GM21723 (cell line): ENCODE measurements at regions not wholly inside any gene's neighbourhood (a gene's known extent, or its start where the extent isn't known, plus 50 kb on each side); places are given as distances from the start of the nearest gene placed in this dataset.

ENCODE experiments used
- ATAC-seq: cut with Tn5 transposase; IDR thresholded peaks from one replicate; pipeline ENCODE4 v1.9.1; 2021; ENCODE audit warnings: mild to moderate bottlenecking, moderate library complexity; ENCODE audit not compliant: unreplicated experiment

DNA sequence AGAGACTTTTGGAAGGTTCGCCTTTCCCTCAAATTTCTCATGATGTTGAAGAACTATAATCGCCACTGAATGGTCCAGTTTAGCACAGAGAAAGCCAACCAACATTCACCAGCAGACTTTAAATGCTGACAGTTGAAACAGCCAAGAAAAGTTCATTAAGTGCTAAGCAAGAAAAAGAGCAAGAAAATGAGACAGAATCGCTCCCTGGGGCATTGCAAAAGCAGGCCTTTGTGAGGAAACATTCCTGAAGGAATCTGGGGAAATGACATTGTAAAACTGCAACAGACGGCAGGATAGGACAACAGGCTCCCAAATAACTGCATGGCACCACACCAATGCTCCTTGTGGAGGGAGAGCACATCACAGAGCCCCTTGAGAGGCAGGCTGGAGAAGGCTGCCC lies 269.3 kb upstream of the ID2 start:
- ATAC-seq, result no peak

DNA sequence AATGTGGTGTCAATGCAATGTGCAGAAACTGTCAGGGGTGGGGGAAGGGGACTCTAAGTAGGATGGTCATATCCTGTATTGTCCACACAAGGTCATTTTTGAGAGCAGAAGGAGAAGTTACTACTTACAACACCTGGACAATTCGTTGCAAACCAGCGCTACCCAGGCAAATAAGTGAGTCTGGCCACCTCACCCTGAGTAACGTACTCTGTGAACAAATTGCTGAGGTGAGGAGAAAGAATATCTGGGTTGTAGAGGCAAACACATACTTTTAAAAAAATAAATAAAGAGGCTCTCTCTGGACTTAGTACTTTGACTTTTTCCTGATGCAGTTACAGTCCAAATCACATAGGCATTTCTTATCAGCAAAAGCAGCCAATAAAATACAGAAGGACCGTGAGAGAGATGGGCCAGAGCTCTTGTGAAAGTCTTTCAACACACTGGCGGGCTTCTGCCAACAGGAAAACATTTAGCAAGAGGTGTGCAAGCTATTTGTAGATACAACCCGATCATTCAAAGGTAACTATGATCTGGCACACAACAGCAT lies 268.2 kb upstream of the ID2 start:
- no peak for ATAC-seq

DNA sequence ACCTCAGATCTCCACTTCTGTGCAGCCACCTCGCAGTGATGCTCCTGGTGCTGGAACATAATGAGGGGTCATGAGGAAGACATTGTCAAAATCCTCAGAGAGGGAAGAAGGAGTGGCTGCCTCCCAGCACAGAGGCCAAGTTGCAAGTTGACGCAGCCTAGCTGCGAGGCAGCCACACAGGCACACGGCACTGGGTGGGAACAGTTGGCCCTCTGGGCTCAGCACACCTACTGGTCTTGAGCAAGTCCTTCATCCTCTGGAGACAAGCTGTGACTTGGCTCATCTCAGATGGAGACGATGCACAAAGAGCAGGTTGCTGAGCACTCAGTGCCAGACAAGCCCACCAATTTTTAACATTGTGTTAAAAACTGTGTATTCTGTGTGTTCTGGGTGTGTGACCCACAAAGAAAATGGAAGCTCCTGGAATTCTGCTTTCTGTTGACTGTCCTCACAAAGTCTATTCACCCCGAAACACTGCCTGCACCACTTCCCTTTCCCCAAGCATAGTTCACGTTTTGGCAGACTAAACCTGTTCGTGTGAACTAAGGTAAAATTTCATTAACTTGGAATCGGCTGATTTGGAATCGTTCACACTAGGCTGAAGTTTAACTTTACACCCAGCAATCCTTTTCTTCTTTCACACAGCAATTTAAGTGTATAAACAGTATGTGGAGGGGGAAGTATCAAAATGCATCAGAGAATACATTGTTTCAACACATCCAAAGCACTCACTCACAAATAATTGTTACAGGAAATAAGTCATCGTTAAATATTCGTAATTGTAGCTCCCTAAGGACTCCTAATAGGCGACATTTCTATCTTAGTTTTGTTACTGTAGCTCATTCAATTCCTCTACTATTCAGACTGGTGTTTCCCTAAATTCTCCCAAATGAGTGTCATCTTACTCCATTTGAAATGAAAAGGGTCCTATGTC lies 266.6 kb upstream of the ID2 start:
- ATAC-seq, result no peak

DNA sequence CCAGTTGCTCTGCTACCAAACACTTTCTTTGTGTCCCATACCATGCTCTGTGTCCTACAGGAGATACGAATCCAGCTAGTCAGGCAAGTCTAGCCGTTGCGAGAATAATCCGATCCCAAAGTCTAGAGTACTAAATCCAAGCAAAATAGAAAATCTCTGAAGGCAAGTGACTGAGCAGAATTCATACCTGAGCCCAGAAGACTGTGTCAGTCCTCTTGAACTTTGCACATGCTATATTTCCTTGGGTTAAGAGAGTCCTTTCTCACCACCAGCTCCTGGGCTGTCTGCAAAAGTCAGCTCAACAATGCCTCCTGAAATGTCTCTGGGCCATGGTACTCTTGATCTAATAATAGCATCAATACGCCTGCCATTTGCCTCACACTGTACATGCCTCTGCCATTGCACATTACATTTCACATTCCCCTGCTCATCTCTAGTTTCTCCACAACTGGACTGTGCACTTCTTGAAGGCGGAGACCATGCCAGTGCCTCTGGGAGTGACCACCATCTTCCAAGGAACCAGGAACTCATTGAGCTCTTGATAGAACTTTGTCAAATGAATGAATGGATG lies 265.8 kb upstream of the ID2 start:
- ATAC-seq, result no peak

DNA sequence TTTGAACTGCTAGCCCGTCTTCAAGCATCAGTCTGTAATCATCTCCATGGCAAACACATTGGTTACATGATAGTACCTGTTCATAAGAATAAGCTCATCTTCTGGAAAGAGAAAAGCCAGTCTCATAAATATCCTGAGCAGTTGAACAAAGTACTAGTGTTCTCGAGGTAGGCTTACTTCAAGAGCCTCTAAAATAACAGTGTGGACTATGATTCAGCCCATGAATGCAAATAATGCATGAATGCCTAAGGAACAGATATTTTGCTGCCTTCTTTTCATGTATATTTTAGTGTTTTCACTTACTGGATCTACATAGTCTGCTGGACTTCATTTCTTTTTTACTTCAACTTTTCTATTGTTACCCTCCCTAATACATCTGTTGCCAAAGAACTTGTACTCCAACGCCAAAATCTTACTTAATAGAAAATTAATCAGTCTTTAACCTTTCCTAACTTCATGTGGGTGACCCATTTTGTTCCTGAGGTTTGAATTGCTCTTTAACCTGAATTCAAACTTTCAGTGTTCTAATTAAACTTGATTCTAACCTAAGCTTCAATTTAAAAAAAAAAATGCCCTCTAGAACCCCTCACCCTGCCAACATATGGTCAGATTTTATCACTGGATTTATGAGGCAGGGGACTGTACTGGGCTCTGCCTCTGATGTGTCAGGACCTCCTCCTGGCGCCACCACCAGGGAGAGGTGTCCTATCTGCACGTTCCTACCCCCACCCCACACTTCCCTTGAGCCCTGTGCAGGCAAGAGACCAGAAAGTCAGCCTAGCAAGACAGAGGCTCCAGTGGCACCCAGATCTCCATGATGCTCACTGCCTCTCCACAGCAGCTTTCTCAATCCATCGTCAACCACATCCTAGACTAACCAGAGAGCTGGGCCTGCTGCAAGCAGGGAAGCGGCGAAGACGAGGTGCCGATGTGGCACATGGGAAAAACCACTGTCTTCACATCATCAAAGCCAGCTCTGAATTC lies 264.7 kb upstream of the ID2 start:
- no peak for ATAC-seq

DNA sequence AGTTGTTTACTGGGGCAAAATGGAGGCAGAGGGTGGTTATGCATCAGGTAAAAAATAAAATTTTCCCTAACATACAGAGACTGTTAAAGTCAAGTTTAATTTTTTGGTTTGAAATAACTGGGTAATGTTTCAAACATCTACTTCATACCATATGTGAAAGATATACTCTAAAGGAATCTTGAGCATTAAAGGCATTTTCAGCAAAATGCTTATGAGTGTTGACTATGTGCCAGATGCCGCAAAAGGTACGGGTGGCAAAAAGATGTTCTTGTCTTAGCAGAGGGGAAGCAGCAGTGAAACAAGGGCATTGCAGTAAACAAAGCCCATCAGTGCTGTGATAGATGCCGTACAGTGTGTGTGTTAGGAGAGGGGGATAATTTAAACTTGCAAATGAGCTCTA lies 263.1 kb upstream of the ID2 start:
- no peak for ATAC-seq

DNA sequence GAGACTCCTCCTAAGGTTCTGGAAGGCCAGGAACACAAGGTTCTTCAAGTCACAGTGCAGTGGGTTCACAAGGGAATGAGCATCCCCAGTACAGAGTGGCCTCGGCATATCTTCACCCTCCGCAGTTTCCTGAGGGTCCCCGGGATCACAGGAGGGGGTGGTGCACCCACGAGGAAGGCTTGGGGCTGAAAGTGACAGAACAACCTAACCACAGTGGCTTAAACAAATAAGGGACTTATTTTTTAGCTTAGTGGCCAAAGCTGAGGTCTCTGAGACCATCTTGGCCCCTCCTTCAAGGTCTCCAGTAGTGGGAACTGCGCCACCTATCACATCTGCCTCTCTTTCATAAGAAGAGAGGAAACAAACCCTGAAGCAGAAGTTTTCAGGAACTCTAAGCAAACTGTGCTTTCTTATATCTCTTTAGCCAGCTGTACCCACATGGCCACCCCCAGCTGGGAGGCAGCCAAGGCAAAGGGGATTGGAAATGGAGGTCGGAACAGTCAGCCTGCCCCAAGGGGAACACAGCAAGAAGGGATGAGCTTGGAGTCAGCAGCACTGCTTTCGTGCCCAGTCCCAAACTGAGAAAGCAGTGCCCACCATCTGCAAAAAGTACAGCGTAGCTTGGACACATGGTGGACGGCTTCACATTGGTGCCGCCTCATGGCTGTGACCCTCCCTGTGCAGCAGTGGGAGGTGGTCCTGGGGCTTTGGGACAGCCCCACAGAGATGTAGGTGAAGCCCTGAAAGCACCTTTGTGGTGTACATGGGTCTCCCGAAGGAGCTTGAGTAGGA lies 260.0 kb upstream of the ID2 start:
- ATAC-seq, result peak; percentile 90

DNA sequence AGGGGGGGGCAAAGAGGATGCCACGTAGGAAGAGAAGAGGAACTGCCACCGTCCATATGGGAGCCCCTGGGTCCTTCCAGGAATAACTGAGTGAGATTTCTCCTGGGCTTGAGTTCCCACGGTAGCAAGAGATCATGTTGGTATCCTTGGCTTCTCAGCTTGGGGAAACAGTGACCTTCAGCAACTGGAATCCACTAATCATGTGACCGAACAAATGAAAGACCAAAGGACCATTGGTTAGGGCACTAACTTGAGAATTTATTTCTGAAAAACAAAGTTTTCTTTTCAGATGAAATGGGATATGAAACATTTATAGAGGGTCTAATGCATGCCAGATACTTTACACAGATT lies 259.4 kb upstream of the ID2 start:
- ATAC-seq, result no peak

DNA sequence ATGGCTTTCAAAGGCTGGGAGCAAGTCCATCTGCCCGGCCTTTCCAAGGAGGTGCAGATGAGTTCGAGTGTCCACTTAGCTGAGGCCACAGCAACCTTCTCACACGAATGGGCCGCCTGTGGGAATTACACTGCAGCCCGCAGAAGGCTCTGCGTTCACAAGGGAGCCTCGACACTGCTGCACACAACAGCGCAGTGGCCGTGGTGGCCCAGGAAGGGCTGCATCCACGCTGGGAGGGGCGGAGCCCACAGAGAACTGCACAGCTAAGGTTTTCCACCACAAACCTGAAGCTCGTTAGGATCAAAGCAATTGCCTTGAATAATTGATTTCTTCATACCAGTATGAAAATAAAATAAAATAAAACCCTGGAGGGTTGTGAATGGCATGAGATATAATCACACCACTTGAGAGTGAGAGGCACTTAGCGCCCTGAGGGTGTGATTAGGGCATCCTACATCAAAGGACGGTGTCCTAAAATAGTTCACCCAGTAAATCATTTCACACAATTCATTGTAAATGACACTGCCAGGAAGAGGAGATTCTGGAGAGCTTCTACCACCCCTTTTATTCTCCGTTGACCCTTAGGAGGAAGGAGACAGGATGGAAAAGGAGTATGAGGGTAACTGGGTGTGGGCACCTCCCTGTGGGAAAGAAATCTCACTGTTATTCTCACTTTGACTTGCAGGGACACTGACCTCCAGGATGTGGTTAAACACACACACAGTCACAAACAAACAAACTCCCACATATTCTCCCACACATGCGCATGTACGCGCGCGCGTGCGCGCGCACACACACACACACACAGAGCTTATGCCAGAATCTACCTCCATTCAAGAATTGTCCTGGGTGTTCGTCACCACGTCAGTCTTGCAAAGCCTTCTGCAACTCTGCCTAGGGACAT lies 256.6 kb upstream of the ID2 start:
- no peak for ATAC-seq

DNA sequence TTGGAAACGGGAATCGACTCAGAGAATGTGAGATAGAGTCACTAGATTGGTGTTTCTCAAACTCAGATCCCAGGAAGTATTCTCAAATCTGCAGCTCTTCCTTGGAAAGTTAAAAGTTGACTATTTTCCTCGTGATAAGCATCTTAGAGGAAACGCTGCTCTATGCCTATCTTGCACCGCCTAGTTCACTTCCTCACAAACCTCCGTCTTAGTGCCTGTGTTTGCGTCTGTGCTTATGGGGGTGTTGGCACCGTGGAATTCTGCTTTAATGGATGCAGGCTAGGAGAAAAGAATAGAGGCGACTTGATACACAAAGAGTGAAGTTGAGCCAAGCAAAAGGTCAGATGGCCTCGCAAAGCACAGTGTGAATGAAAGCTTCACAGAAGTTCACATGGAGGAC lies 255.3 kb upstream of the ID2 start:
- ATAC-seq, result no peak

DNA sequence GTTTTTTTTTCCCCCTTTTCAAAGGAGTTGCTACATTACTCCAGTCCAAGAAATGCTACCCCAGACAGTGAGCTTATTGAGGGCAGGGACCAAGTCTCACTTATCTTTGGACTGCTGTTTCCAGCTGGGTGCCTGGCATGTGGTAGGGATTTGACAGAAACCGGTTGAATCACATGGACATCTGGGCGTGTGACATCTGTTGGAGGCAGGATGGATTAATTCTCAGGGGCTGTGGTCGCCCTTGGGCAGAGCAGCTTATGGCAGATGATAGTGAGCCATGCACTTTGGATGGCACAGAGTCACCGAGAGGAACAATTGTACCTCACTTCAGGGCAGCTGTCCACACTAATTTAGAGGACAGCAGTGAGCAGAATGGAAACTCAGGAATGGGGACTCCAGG lies 254.6 kb upstream of the ID2 start:
- no peak for ATAC-seq

DNA sequence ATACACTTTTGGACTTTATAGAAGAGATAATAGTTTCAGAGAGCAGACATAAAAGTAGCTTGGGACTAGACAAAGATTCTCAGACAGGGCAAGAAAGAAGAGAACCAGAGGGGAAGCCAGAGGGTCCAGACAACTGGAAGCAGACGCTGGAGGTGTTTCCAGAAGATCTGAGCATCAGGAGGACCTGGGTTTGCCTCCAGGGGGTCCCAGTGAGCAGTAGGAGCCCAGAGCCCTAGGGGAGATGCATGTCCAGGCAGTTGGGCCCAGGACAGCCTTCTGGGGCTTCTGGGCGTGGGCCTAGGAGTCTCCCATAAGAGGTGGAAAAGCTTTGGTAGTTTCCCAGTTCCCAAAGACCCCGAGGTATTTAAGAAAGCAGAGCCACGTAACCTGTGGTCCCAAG lies 251.2 kb upstream of the ID2 start:
- ATAC-seq, result no peak

DNA sequence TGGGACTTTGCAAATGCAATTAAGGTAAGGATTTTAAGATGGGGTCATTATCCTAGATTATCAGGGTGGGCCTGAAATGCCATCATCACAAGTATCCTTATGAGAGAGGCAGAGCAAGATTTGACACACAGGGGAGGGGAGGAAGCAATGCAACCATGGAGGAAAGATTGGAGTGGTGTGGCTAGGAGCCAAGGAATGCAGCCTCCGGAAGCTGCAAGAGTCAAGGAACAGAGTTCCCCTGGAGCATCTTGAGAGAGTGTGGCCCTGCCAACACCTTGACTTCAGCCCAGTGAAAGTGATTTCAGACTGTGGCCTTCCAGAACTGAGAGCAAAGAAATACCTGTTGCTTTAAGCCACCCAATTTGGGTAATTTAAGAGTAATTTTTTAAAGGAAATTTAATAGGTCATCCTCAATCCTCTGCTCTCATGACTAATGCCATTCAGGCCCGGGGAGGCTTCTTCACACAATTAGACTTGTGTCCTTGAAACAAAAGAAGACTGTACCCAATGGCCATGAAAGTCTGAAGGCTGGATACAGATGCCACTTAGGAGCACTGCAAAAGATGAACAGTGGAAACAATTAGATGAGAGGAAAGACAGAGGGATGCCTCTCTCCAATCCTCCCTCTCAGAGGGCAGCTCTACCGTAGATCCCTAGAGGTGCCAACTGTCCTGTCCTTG lies 250.3 kb upstream of the ID2 start:
- ATAC-seq, result no peak

DNA sequence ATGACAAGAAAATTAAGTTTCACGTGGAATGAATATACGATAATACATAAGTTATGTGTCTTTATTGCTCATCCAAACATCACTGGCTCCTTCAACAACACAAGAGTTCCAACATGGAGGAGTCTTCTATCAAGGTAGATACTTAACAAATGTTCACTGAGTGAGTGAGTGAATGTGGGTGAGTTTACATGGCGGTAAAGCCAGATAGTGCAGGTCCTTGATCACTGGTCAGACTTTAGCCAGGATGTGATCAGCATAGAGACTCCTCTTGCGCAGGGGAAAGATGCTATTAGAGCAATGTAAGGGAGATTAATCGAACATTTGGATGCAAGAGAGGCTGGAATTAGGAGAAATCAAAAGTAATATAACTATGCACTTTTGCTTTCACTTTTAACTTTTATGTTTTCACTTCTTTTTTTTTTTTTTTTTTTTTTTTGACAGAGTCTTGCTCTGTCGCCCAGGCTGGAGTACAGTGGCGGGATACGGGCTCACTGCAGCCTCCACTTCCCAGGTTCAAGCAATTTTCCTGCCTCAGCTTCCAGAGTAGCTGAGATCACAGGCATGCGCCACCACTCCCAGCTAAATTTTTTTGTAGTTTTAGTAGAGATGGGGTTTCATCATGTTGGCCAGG lies 249.0 kb upstream of the ID2 start:
- peak; percentile 68 for ATAC-seq

DNA sequence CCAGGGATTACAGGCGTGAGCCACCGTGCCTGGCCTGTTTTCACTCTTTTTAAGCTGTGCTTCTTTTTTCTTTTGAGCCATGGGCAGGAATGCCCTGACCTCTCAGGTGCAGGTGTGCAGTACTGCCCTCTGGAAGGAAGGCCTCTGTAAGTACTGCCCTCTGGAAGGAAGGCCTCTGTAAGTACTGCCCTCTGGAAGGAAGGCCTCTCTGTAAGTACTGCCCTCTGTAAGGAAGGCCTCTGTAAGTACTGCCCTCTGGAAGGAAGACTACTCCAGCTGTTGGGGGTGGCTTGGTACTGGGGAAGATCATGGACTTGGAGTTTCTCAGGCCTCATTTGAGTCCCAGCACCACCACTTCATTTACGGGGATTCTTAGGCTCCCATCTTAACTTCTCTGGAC lies 248.5 kb upstream of the ID2 start:
- ATAC-seq, result no peak

DNA sequence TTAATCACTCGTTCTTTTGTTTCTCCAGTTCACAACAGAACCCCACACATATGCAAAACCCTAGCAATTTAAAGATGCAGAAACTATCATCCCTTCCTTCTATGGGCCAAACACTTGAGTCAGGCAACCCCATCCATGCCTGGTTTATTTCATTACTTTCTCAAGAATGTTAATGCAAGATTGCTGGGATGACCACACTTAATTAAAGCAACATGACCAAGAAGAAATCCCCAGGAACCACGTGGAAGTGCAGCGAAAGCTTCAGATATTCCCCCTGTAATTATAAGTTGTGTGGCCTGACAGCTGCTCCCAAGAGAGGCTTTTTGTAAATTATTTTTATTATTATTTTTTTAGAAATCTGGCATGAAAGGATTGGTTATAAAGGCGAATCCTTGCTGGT lies 246.2 kb upstream of the ID2 start:
- ATAC-seq, result no peak

DNA sequence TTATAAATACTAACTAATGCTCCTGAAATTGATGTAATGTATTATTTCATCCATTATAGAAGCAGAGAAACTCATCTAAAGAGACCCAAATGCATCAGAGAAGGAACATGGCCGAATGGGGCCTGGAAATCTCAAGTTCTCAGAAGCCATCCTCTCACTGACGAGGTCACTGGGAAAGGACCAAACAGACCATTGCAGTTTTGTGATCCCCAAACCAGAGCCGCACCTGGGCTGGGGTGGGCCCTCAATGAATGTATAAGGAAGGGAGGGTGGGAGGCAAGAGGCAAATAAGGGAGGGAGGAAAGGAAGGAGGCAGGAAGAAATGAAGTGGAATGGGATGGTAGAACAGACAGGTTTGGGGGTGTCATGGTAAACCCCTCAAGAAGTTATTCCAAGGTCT lies 245.3 kb upstream of the ID2 start:
- no peak for ATAC-seq

DNA sequence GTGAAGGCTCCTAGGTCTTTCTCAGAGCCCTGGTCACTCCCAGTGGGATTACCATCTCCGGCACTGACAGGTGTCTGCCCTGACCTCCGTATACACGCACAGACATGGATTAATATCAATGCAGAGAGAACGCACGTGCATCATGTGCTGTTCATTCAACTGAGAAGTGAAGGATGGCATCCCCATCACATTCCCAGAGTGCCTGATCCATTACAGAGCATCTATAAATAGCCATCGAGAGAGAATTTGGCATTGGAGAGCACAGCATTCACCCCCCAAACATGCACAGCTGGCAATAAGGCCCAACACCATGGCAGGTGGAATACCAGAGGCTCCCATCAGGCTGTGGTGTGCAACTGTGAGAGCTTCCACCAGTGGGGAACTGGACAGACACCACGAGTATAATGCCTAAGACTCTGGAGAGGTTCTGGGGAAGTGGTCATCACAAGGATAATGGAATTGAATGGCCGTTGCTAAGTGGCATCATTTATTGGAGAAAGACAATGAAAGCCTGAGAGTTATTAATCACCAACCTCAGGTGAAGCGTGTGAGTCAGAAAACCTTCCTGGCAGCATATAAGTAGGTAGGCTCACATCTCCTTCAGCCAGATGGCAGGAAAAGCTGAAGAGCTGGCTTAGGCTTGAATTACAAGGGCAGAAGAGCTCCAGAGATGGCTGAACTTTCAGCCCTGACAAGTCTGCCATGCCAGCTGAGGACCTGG lies 244.5 kb upstream of the ID2 start:
- ATAC-seq, result no peak
